Natural killer cell treated with Interleukin-12 subunit alpha and Interleukin-12 subunit beta and Interleukin-15 and Interleukin-18, amount 100 ng/mL, for 72 hours (primary cell): ENCODE measurements at regions not wholly inside any gene's neighbourhood (a gene's known extent, or its start where the extent isn't known, plus 50 kb on each side); places are given as distances from the start of the nearest gene placed in this dataset.

Source experiments
- ATAC-seq, 2 donors: fragments of 150-1000 bp; cut with Tn5 transposase in 1 of 2; sonication (Bioruptor Pico), chemical (Tn5 transposase) in 1 of 2; 2 replicates each; pipeline ENCODE4 v1.10.0; 2021
- DNase-seq: peaks from one replicate; pipeline ENCODE4 v3.0.0; 2022; ENCODE audit warnings: low spot score
- H3K27ac Mint-ChIP-seq, 2 donors: 1 replicate in 1 of 2; 2 replicates in 1 of 2; pipeline ENCODE4 v1.8.0; 2022; ENCODE audit warnings: mixed read lengths in 2 of 2, mild to moderate bottlenecking in 1 of 2, moderate library complexity in 1 of 2
- H3K27me3 Mint-ChIP-seq, 2 donors: 1 replicate in 1 of 2; 2 replicates in 1 of 2; pipeline ENCODE4 v1.8.0; 2022; ENCODE audit warnings: mixed read lengths in 2 of 2
- H3K36me3 Mint-ChIP-seq: one replicate; pipeline ENCODE4 v1.8.0; 2022; ENCODE audit warnings: mixed read lengths
- H3K4me1 Mint-ChIP-seq, 2 donors: 1 replicate in 1 of 2; 2 replicates in 1 of 2; pipeline ENCODE4 v1.8.0; 2022; ENCODE audit warnings: low read depth in 2 of 2, mixed read lengths in 2 of 2, mild to moderate bottlenecking in 1 of 2
- H3K4me3 Mint-ChIP-seq: one replicate; pipeline ENCODE4 v1.8.0; 2022; ENCODE audit warnings: mixed read lengths
- H3K9me3 Mint-ChIP-seq: 2 replicates; pipeline ENCODE4 v1.8.0; 2022; ENCODE audit warnings: mixed read lengths

DNA sequence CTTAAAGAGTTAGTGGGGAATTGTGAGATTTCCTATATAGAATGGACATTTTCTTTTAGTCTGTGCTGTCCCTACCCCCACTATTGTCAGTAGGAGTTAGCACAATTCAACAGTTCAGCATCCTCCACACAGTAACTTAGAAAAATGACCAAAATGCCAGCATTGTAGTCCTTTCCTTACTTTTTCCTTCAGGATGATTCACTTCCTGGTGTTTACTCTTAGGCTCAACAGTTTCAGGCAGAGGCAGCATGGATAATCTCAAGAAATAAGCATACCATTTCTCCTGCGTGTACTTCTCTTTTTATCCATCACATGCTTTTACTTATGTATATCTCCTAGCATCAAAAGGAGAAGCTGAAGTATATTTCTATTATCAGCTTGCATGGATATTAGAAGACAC lies 683.4 kb downstream of the SLC16A7 start:
- H3K27me3 Mint-ChIP-seq = no peaks in the 10 kb centered on the region
- H3K4me1 Mint-ChIP-seq = no peaks in the 10 kb centered on the region
- H3K27ac Mint-ChIP-seq = no peak overlapping the region
- no peaks in the 10 kb centered on the region for H3K36me3 Mint-ChIP-seq
- DNase-seq (no peak), ATAC-seq (no peak)
- H3K9me3 Mint-ChIP-seq = peaks cover 3% of the 10 kb centered on the region
- no peak overlapping the region for H3K4me3 Mint-ChIP-seq

DNA sequence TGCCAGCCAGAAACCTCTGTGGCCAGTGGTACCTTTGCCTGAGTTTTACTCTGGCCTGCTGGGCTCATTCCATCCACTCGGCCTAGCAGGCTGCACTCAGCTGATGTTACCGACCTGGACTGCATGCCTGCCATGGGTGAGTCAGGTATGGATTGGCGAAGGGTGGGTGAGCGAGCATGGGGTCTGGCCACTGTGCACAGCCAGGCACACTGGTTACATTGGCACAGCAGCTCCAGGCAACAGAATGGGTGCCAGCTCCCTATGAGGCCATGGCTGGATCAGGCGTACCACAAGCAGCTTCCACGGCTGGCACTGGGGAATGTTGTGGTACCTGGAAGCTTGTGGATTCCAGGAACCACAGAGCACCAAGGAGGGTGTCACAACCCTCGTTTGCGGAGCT lies 685.7 kb downstream of the SLC16A7 start:
- H3K27ac Mint-ChIP-seq = no peak overlapping the region
- no peak for ATAC-seq

DNA sequence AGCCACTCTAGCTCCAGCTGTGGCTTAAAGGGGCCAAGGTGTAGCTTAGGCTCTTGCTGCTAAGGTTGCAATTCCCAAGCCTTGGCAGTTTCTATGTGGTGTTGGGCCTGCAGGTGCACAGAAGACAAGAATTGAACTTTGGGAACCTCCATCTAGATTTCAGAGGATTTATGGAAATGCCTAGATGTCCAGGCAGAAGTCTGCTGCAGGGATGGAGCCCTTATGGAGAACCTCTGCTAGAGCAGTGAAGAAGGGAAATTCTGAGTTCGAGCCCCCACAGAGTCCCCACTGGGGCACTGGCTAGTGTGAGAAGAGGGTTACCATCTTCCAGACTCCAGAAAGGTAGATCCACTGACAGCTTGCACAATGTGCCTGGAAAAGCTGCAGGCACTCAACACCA lies 694.7 kb downstream of the SLC16A7 start:
- H3K36me3 Mint-ChIP-seq = peaks cover 17% of the 10 kb centered on the region
- H3K4me1 Mint-ChIP-seq = no peaks in the 10 kb centered on the region
- H3K4me3 Mint-ChIP-seq = no peak overlapping the region
- H3K27me3 Mint-ChIP-seq = no peaks in the 10 kb centered on the region
- no peak for DNase-seq
- no peak for ATAC-seq
- H3K27ac Mint-ChIP-seq = no peak overlapping the region
- peaks cover 13% of the 10 kb centered on the region for H3K9me3 Mint-ChIP-seq

More for the DNA sequence above, 685.7 kb downstream of the SLC16A7 start:
- DNase-seq = no peak
- H3K4me3 Mint-ChIP-seq = no peak overlapping the region
- no peaks in the 10 kb centered on the region for H3K27me3 Mint-ChIP-seq
- no peaks in the 10 kb centered on the region for H3K4me1 Mint-ChIP-seq
- no peaks in the 10 kb centered on the region for H3K36me3 Mint-ChIP-seq
- peaks cover 3% of the 10 kb centered on the region for H3K9me3 Mint-ChIP-seq

DNA sequence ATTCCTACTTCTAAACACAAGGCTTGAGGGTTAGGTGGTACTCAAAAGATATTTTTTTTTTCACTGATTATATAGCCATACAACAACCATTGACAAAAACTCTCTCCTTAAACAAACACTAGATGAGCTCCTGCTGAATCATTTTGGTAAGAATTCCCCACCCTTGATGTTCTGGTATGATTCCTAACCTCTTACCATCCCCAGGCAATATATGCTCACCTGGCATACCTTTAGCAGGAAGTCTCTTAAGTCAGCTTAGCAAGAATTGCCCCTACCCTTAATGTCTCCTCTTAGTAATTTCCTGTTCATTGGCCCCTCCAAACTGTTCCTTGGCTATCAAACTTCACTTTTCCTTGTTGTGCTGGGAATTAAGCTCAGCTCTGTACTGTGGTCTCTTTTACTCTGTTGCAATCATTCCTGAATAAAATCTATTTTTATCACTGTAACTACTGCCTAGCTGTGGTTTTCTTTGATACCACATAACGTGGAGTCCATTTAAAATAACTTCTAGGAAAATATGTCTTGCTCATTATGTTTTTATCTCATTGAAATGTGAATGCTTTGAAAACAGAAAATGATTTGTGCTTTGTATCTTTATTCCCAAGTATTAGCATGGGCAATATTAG lies 712.6 kb downstream of the SLC16A7 start:
- Mint-ChIP-seq H3K27me3 (no peaks in the 10 kb centered on the region), H3K4me3 (no peak overlapping the region), H3K4me1 (no peaks in the 10 kb centered on the region), H3K36me3 (no peaks in the 10 kb centered on the region), H3K9me3 (peaks cover 3% of the 10 kb centered on the region), H3K27ac (no peak overlapping the region)
- ATAC-seq (no peak), DNase-seq (no peak)

DNA sequence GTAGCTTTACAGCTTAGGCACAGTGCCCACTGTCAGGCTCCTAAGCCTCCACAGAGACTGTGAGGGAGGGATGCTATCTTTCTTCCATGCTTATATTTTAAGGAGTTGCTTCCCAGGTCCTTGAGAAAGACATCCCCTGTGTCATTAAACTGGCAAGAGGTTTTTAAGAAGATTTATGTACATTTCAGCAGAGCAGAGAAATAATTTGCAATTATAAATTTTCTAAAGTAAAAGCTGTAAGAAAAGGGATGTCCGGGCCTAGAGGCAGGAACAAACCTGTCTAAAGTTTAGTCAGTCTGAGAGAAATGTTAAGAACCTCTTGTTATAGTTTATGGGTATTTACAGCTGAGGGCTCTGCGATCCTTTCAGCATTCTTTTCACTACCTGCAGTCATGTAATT lies 716.1 kb downstream of the SLC16A7 start:
- Mint-ChIP-seq H3K4me3 (no peak overlapping the region), H3K36me3 (peaks cover 11% of the 10 kb centered on the region)
- no peak for ATAC-seq

DNA sequence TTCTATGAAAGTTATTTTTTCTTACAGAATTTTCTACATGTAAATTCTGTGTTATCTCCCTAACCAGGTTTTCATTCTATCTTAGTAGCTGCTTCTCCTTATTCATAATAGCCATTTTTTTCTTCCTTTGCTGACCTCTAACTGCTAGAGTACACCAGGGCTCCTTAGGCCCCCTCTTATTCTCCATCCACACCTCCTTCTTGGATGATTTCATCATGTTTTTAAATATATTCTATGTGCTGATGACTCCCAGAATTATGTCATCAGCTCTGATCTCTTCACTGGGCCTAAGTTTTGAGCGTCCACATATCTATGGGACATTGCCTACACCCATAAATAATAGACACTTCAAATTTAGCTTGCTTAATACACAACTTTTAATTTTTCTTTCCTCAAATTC lies 721.5 kb downstream of the SLC16A7 start:
- Mint-ChIP-seq H3K27me3 (no peaks in the 10 kb centered on the region), H3K36me3 (peaks cover 11% of the 10 kb centered on the region), H3K9me3 (peaks cover 15% of the 10 kb centered on the region), H3K4me1 (no peaks in the 10 kb centered on the region), H3K27ac (no peak overlapping the region), H3K4me3 (no peak overlapping the region)
- DNase-seq (no peak), ATAC-seq (no peak)

More for the DNA sequence above, 716.1 kb downstream of the SLC16A7 start:
- no peak overlapping the region for H3K27ac Mint-ChIP-seq
- no peak for DNase-seq
- no peaks in the 10 kb centered on the region for H3K4me1 Mint-ChIP-seq
- no peaks in the 10 kb centered on the region for H3K27me3 Mint-ChIP-seq
- peaks cover 13% of the 10 kb centered on the region for H3K9me3 Mint-ChIP-seq

DNA sequence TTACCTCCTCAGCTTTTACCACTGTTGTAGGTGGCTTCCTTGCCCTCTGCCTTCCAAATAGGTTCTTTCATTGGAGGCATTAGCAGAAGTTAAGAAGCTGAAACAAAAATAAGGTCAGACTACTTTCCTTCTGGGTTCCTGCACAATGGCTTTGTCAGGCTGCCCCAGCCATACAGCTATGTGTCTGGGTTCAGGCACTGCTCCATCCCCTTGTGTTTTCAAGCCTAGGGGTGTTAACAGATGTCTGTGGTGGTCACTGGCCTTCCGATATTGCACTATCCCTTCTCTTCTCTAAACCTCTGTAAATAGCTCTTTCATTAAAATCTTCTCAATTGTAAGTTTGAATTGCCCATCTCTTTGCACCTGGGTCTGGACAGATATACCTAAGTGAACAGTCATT lies 728.9 kb downstream of the SLC16A7 start:
- no peak for DNase-seq
- no peaks in the 10 kb centered on the region for H3K4me1 Mint-ChIP-seq
- H3K27ac Mint-ChIP-seq = no peak overlapping the region
- H3K36me3 Mint-ChIP-seq = no peaks in the 10 kb centered on the region
- no peaks in the 10 kb centered on the region for H3K27me3 Mint-ChIP-seq
- H3K9me3 Mint-ChIP-seq = peaks cover 8% of the 10 kb centered on the region
- no peak for ATAC-seq
- no peak overlapping the region for H3K4me3 Mint-ChIP-seq

DNA sequence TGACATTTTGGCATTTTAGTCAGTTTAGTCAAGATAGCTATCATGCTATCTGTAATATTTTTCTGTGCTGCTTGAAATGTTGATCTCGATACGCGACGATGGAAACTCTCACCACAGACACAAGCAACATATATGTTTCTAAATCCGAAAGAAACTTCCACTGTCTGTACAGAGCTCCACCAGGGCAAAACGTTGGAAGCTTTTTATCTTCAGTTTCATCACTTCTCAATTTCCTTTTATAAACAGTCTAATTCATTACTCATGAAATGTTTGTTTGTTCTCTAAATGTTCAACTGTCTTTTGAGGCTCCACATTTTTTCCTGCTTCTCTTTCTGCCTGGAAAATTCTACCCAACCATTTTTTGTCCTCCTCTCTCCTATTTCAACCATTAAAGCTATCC lies 737.6 kb downstream of the SLC16A7 start:
- no peaks in the 10 kb centered on the region for H3K27me3 Mint-ChIP-seq
- H3K27ac Mint-ChIP-seq = no peak overlapping the region
- H3K4me3 Mint-ChIP-seq = no peak overlapping the region
- H3K4me1 Mint-ChIP-seq = no peaks in the 10 kb centered on the region
- ATAC-seq (no peak), DNase-seq (no peak)
- peaks cover 4% of the 10 kb centered on the region for H3K9me3 Mint-ChIP-seq
- peaks cover 5% of the 10 kb centered on the region for H3K36me3 Mint-ChIP-seq

DNA sequence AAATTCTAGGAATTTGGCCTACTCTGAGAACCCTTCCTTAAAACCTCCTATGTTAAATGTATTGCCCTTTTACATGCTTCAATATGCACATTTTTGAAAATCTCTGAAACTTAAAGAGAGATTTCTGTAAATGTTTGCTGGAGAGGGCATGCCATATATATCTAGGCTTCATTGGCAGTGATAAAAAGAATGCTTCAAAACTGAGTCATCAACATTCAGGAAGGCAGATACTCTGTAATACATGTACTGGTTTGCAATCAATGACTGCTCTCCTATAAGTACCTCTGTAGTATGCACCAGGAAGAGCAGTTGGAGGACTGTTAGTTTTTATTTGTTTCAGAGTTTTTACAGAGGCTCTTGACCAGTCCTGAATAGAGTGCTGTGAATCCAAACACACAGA lies 739.9 kb downstream of the SLC16A7 start:
- H3K4me1 Mint-ChIP-seq = no peaks in the 10 kb centered on the region
- no peak for DNase-seq
- no peak for ATAC-seq
- H3K27me3 Mint-ChIP-seq = no peaks in the 10 kb centered on the region
- no peak overlapping the region for H3K27ac Mint-ChIP-seq
- H3K4me3 Mint-ChIP-seq = no peak overlapping the region
- peaks cover 7% of the 10 kb centered on the region for H3K9me3 Mint-ChIP-seq
- peaks cover 5% of the 10 kb centered on the region for H3K36me3 Mint-ChIP-seq

DNA sequence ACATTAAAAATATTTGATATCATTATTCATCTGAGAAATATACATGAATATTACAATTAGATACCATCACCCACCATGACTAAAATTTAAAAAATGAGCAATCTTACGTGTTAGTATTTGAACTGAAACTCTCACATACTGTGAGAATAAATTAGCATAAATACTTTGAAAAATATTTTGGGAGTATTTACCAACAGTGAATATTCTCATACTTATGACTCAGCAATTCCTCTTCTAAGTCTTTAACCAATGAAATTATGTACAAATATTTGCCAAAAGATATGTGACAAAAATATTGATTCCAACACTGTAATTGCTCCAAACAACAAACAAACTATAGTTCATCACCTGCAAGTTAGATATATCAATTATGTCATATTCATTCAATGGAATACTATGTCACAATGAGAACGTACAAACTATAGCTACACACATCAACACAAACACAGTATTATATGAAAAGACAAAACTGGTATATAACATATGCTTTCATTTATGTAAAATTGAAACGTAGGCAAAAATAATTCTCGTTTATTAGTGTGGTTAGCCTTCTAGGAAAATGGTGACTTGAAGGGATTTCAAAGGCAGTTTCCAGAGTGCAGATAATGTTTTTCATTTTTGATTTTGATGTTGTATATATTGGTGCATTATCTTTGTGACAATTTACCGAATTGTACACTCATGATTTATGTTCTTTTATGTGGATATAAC lies 742.2 kb downstream of the SLC16A7 start:
- no peak overlapping the region for H3K4me3 Mint-ChIP-seq
- ATAC-seq = no peak
- H3K27ac Mint-ChIP-seq = no peak overlapping the region
- peaks cover 9% of the 10 kb centered on the region for H3K36me3 Mint-ChIP-seq
- DNase-seq = no peak
- peaks cover 11% of the 10 kb centered on the region for H3K9me3 Mint-ChIP-seq
- no peaks in the 10 kb centered on the region for H3K4me1 Mint-ChIP-seq
- H3K27me3 Mint-ChIP-seq = no peaks in the 10 kb centered on the region

DNA sequence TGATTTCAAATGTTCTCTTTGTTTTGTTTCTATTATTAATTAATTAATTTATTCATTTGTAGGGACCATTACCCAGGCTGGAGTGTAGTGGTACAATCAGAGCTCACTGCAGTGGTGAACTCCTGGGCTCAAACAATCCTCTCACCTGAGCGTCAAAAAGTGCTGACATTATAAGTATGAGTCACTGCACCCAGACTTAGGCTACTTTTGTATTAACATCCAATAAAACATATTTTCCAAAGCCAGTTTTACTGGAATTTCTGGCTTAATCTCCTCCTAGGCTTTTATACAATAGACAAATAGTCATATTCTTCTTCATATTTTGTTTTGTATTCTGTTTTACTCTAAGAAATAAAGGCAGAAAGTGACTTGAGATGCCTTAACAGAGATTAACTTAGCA lies 749.6 kb downstream of the SLC16A7 start:
- peaks cover 11% of the 10 kb centered on the region for H3K36me3 Mint-ChIP-seq

DNA sequence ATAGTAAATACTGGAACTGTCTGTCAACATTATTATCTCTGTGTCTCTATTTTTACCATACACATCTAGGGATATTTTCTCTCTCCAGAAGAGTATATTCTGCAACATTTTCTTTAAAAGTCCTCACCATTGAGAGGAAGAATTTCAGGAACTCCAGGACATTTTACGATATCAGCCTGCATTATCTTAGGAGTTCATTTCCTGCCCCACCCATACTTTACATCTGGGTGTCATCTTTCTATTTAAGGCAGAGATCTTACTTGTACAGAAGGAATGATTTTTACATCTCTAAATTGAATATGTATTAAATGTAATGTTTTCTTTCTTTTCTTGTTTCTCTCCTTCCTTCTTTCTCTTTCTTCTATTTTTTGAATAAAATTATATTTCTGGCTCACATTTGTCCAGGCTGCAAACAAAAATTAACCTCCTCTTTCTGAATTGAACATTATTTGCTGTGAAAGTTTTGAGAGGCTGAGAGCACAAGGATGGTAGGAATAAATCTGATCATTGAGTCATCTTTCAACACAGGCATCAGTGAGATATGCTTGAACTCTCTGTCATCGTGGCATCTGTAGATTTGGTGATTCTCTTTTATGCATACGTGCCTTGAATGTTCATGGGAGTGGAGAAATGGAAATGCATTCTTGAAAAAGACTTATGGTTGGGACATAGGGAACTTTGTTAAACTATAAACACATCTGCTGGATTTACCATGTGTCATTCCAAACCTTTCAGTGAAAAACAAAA lies 753.6 kb downstream of the SLC16A7 start:
- H3K9me3 Mint-ChIP-seq = peaks cover 10% of the 10 kb centered on the region
- ATAC-seq = no peak

More for the DNA sequence above, 749.6 kb downstream of the SLC16A7 start:
- no peaks in the 10 kb centered on the region for H3K4me1 Mint-ChIP-seq
- no peak for DNase-seq
- H3K27ac Mint-ChIP-seq = no peak overlapping the region
- ATAC-seq = no peak
- no peak overlapping the region for H3K4me3 Mint-ChIP-seq
- H3K27me3 Mint-ChIP-seq = no peaks in the 10 kb centered on the region
- H3K9me3 Mint-ChIP-seq = peaks cover 10% of the 10 kb centered on the region

DNA sequence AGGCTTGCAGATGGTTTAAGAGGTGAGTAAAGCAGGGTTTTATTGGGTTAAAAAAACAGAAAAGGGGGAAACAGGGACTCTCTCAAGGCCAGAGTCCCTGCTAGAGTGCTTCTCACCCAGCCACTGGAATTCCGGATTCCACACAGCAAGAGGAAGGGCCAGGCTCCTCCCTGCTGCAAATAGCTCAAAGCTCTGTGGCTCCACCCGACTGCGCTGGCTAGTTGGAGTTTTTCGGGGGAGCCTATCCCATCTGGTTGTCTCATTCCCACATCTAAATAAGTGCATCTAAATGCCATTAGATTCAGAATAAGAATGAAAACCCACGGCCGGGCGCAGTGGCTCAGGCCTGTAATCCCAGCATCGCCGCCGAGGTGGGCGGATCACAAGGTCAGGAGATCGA lies 791.5 kb downstream of the SLC16A7 start:
- no peaks in the 10 kb centered on the region for H3K27me3 Mint-ChIP-seq
- H3K36me3 Mint-ChIP-seq = no peaks in the 10 kb centered on the region
- H3K9me3 Mint-ChIP-seq = peaks cover 9% of the 10 kb centered on the region
- DNase-seq (no peak), ATAC-seq (no peak)
- no peaks in the 10 kb centered on the region for H3K4me1 Mint-ChIP-seq
- H3K27ac Mint-ChIP-seq = no peak overlapping the region
- H3K4me3 Mint-ChIP-seq = no peak overlapping the region

More for the DNA sequence above, 753.6 kb downstream of the SLC16A7 start:
- Mint-ChIP-seq H3K27ac (no peak overlapping the region), H3K4me1 (no peaks in the 10 kb centered on the region), H3K36me3 (peaks cover 7% of the 10 kb centered on the region), H3K4me3 (no peak overlapping the region), H3K27me3 (no peaks in the 10 kb centered on the region)
- no peak for DNase-seq

DNA sequence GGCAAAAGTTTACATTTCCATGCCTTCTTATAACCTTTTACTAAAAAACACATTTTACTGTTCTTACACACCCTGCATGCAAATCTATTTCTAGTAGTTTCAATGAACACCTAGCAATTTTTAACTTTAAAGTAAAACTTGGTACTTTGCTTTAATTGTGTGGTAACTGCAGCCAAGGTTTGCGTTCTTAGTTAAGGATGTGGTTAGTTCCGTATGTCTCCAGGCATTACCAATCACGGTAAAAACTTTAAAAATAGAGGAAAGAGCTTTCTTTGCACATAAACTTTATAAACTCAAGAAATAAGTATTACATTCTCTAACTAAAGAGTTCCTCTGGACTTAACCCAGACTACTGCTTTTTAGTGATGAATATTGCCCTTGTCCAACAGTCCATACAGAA lies 795.2 kb downstream of the SLC16A7 start:
- Mint-ChIP-seq H3K27ac (no peak overlapping the region), H3K9me3 (peaks cover 4% of the 10 kb centered on the region)
- DNase-seq = no peak

More for the DNA sequence above, 795.2 kb downstream of the SLC16A7 start:
- Mint-ChIP-seq H3K36me3 (no peaks in the 10 kb centered on the region), H3K4me3 (no peak overlapping the region), H3K4me1 (no peaks in the 10 kb centered on the region), H3K27me3 (no peaks in the 10 kb centered on the region)
- ATAC-seq = no peak
